Epidermal melanocyte (primary cell): ENCODE measurements at regions not wholly inside any gene's neighbourhood (a gene's known extent, or its start where the extent isn't known, plus 50 kb on each side); places are given as distances from the start of the nearest gene placed in this dataset.

Experiments used
- DNase-seq: peaks from one replicate; pipeline ENCODE4 v3.0.0; 2011; ENCODE audit warnings: low spot score; ENCODE audit not compliant: insufficient read length

DNA sequence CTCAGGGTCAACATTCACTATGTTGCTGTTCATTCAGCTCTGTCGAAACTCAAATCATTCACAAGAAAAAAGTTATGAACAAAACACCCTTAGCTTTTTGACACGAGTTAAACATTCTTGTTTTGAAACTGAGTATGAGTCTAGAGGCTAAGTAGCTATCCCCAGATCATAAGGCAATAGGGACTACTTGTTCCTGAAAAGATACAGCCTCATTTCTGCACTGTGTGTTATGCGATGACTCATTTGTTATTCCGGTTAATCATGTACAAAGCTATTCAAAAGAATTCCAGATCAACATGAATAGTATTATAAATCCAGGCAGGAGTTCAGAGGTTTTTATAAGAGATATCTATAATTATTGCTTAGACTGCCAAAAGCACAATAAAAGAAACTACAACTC, 908.0 kb downstream of the QKI start:
- no peak for DNase-seq

DNA sequence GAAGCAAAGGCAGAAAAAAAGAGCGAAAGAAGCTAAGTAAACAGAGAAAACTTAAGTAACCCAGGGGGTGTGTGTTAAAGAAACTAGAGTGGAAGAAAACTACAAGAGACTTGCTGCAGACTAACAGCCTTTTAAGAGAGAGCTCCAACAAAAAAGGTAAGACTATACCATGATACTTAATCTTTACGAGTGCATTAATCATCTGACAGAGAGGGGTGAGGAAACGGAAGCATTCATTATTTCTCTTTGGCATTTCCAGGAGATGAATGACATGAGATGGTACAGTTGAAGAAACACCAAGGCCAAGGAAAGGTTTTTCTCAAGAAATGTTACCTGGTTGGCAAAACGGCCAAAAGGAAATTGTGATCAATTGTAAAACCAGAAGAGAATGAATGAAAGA, 906.8 kb downstream of the QKI start:
- DNase-seq: no peak

DNA sequence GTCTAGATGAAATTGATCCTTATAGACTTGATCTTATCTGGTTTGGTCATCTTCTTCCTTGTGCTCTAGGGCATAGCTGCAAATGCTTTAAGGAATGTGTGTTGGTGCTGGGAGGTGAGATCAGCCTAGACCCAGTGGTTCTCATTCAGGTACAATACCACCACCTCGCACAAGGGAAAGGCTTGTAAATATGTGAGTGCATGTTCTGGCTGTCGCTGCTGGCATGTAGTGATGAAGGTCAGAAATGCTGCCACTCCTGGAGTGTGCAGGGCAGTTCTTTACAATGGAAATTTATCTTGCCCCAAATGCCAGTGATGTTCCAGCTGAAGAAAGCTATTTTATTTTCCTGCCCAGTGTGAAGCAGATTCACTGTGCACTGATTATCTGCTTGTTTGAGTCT, 900.9 kb downstream of the QKI start:
- no peak for DNase-seq

DNA sequence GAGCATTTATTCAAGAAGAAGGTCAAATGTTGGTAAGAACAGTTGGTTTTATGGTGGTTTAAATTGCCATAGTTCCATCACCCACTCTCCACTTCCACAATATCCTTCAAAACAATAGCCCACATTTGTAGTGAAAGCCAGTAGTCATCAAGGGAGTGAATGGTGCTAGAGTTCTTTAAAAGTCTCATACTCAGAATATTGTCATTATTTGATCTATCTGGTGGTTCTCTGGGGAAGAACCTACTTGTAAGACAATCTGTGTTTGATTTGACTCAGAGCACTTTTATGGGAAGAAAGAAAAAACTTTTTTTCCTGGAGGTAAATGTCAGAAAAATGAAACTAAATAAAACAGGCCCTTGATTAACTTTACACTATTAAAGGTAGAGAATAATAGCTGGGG, 893.8 kb downstream of the QKI start:
- DNase-seq: no peak

GRCh38 chr6:164303102-164303964, 888.8 kb downstream of the QKI start:
- no peak for DNase-seq

DNA sequence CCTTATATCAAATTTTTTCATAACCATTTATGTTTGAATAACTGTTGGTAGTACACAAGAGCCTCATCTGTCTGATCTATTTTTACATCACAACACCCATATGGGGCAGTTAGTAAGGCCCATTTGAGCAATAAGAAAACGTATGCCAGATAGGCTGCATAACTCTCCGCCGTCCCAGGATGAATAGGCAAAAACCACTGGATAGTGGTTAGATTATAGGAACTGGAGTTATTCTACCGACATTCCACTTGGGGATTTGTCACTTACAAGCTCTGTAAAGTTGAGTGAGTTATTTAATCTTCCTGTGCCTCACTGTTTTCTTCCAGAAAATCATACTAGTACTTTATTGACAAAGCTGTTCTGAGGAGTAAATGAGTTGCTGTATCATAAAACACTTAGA, 881.9 kb downstream of the QKI start:
- DNase-seq: no peak

DNA sequence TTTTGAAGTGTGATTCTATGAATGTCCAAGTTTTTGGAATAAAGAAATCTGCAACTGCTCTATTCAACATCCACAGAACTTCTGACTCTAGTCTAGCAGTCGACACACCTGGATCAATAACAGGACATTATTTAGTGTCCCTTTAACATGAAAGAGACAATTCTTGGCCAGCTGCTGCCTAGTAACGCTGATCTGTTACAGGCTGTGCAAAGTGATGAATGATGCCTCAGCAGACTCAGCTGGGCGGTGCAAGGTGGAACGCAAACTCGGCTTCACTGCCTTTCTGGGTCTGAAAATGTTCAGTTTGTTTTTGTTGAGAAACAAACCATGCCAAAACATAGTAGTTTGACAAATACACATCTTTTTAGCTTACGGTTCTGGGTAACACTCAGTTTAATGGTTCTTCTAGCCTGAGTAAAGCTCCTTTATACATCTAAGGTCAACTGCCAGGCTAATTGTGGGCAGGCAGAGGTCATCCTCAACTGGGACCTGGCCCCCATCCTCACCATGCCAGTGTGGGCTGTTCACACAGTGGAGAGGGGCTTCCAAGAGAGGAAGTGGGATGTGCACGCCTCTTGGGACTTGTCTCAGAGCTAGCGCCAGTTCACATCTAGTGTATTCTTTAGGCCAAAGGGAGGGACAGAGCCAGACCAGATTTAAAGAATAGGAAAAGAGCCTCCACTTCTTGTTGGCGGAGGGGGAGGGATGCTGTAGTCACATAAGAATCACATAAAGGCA, 879.7 kb downstream of the QKI start:
- no peak for DNase-seq

- no peak for DNase-seq
These were observed 876.7 kb downstream of the QKI start for GRCh38 chr6:164291224-164291623.

GRCh38 chr6:164290101-164290500, 875.6 kb downstream of the QKI start:
- DNase-seq: no peak

DNA sequence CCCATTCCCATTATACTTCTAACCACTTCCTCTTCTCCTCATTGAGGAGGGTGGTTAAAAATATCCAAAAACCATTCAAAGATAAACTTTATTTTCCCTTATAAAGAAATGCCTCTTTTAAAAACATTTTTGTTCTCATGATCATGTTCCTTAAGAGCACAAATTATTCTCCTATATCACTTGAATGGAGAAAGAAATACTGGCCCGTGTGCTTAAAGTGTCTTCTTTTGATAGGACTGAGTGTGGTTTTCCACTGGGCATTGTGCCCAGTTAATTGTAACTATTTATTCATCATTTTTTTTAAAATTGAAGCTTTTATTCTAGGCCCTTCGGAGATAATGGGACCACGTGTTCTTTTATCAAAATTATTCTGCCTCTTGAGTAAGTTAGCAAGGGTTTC, 871.5 kb downstream of the QKI start:
- no peak for DNase-seq

DNA sequence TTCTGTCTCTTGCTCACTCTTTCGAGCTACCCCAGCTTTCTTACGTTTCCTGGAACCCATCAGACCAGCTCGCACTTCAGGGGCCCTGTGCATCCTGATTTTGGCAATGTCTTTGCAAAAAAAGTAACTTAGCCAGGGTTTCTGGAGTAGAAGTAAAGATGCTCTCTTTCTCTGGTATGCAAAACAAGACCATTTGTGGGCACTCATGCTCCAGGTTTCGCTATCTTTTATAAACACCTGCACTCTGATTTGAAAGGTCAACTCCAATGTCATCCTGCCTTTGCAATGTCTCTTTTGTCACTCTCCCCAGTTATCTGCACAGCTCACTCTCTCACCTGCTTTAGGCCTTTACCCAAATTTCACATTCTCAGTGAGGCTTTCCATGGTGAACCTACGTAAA, 869.1 kb downstream of the QKI start:
- no peak for DNase-seq

DNA sequence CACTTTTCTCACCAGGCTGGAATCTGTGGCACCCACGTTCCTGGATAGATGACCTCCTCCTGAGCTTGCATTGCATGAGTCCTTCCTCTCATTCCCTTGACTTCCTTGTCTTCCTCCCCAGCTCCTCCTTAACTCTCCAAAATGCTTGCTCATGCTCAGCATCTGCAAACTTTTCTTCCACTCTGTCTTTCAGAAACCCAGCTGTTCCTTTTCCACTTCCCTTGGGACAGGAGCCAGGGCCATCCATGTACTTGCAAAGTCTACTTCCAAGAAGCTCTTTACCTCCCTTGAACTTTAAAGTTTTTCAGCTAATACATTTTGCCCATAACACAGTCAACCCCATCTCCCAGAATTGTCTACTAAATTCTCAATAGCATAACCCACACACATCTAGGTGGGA, 861.7 kb downstream of the QKI start:
- DNase-seq: no peak

DNA sequence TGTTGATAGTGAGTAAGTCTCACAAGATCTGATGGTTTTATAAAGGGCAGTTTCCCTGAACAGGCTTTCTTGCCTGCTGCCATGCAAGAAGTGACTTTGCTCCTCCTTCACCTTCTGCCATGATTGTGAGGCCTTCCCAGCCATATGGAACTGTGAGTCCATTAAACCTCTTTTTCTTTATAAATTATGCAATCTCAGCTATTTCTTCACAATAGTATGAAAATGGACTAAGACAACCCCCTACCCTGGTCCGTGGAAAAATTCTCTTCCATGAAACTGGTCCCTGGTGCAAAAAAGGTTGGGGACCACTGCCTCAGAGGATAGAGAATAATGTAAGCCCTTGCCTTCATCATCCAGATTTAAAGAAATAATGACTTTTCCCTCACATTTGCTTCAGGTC, 861.3 kb downstream of the QKI start:
- DNase-seq: no peak

DNA sequence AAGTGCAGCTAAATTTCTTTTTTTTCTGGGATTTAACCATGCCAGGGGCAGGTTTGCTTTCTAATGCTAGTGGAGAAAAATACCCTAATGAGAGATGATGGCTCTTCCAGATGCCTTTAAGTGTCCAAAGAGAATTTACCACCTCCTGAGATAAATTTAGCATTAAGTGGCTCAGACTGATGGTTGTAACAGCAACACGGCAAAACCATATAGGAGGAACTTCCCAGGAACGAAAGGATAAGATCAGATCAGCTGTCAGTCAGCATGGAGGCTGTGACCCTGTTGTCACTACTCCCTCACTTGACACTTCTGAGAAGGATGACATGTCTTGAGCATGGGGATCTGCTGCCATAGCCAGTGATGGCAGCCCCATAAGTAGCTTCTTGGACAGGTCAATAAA, 860.0 kb downstream of the QKI start:
- no peak for DNase-seq

DNA sequence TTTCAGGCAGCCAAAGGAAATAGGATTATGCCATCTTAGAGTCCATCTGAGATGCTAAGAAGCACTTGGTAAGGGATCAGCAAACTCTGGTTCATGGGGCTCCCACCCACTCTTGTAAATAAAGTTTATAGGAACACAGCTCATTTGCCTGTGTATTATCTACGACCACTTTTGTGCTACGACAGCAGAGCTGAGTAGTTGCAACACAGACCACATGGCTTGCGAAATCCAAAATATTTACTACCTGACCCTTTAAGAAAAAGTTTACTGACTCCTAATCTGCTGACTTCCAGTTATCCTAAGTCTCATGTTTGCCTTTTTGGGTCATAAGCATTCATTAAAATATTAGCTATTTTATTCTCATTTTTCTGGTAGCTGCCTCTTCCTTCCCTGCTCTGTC, 859.0 kb downstream of the QKI start:
- no peak for DNase-seq

- no peak for DNase-seq
These were observed 852.3 kb downstream of the QKI start for GRCh38 chr6:164266851-164267250.

GRCh38 chr6:164262348-164262747, 847.8 kb downstream of the QKI start:
- DNase-seq: no peak

DNA sequence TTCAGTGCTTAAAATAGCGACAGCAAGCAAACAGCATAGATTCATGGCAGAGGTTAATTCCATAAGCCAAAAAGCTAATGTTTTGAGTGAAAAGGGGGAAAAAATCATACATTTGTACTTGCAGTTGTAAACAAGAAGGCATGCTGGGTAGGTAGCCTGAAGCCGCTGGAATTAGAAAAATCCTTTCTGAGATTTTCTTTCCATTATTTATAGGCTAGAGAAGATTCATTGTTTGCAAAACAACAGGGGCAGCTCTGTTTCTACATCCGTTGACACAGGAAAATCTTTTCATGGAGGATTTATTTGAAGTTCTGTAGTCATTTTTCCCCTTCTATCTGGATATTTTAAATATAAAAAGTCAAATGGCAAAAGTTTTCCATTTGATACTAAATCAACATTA, 843.9 kb downstream of the QKI start:
- DNase-seq: no peak

- no peak for DNase-seq
These were observed 838.4 kb downstream of the QKI start for GRCh38 chr6:164252948-164253347.

- no peak for DNase-seq
These were observed 837.8 kb downstream of the QKI start for GRCh38 chr6:164252291-164252690.

DNA sequence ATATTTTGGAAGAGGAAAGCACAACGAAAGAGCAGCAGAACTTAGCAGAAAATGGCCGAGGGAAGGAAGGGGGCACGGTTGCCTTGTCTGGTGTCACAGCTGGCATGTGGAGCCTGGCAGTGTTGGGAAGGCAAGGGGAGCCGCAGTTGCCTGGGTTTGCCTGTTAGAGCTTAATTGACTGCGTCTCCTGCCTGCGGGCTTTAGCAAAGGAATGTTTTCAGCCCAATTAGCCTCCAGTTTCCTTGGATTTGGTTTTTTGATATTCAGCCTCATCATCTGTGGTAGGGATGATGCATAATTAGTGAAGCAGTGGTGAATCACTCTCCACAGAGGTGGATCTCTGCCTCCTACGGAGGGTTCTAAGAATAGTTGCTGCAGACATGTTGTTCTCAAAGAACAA, 832.6 kb downstream of the QKI start:
- no peak for DNase-seq

- DNase-seq: no peak
These were observed 831.6 kb downstream of the QKI start for GRCh38 chr6:164246082-164246481.

- no peak for DNase-seq
These were observed 829.4 kb downstream of the QKI start for GRCh38 chr6:164243949-164244348.
